Muscle of back (tissue), 3 donors: ENCODE measurements at regions not wholly inside any gene's neighbourhood (a gene's known extent, or its start where the extent isn't known, plus 50 kb on each side); places are given as distances from the start of the nearest gene placed in this dataset.
"Not testable (repeated sequence)": the region's sequence is repeated elsewhere in the genome, so short reads cannot be mapped to it uniquely, and the experiment has no call there.

ENCODE experiments used
- DNase-seq, 3 donors: peaks; one replicate each; pipeline versions ENCODE4 v3.0.0 to v3.0.0-alpha.2; 2013

GRCh38 chr7:32648408-32649156 is 153.3 kb downstream of the AVL9 start:
- DNase-seq: no peak

DNA sequence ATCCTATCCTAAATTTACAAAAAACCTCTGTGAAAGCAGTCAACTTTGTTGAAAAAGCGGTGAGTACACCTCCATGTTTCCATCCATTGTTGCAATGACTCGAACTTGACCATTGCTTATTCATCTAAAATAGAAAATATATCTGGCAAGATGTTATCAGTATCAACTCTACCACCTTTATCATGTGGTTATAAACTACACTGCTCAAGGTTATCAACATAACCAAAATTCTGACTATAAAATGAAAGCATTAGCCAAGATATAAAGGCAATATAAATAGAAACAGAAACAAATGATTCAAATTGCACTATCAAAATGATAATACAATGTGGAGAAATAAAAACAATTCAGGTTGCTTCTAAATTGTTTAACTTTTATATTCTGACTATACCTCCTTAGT is 150.0 kb downstream of the AVL9 start:
- not testable (repeated sequence) for DNase-seq

- no peak for DNase-seq
Measured at GRCh38 chr7:32643194-32643593, 147.9 kb downstream of the AVL9 start.

DNA sequence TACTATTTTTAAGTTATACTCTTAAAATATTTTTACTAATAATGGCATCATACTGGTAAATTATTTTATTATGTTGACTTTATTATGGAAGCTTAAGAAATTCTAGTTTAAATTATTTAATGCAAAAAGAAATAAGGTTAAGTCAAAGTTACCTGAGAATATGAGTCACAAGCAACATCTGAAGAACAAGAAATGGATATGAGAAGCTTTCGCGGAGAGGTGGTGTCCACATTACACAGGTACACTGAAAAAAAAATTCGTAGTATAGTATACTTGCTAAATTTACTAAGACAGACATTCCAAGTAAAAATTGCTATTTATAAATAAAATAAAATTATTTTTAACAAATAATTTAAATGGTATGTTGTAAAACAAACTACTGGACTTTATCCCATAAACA is 143.8 kb downstream of the AVL9 start:
- no peak for DNase-seq

DNA sequence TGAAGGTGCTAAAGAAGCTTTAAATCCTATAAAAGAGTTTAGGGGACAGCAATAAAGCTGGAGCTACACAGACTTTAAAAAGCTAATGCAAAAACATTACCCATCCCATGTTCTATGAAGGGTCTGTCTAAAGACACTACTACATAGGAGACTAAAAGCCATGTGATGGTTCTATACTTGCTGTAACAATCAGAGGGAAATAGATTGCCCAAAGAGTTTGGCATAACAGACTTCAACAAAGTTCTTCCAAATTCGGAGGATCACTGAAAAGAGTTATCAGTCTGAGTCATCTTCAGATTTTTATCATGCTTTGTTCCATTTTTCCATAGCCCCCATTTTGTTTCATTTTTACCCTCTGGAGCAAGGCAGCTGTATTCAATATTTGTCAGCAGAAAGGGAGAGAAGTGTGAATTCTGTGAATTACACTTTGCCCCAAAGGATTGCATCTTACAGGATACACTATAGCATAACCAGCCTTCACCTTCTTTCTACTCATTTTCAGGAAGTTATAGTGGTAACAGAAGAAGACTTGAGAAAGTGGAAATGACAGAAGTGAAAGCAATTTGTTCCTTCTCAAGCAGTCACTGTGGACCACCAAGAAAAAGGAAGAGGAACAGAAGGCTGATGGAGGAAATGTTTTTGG is 143.3 kb downstream of the AVL9 start:
- DNase-seq: not testable (repeated sequence)
